Keratinocyte (primary cell): ENCODE measurements at regions not wholly inside any gene's neighbourhood (a gene's known extent, or its start where the extent isn't known, plus 50 kb on each side); places are given as distances from the start of the nearest gene placed in this dataset.

Source experiments
- DNase-seq: peaks from one replicate; pipeline ENCODE4 v3.0.0-alpha.2; 2011; ENCODE audit warnings: low read depth, missing footprints, low spot score
- FAIRE-seq: peaks from 2 replicates; lab custom pipeline; 2011; peaks lifted over from hg19 to GRCh38; lab: Jason Lieb, UNC
- H2AFZ ChIP-seq: 2 replicates; pipeline ENCODE4 v1.6.0; 2012; ENCODE audit warnings: low read length, control low read depth, inconsistent platforms; ENCODE audit not compliant: control insufficient read depth
- H3K27ac ChIP-seq: 2 replicates; pipeline ENCODE4 v1.5.1; 2011; ENCODE audit warnings: low read length; ENCODE audit not compliant: control insufficient read depth, insufficient read depth
- H3K27me3 ChIP-seq: 3 replicates; pipeline ENCODE4 v1.6.0; 2011; ENCODE audit warnings: low read length; ENCODE audit not compliant: control insufficient read depth, insufficient read depth; ENCODE audit errors: extremely low read depth
- H3K36me3 ChIP-seq, 2 experiments: 2 replicates in 1 of 2; 3 replicates in 1 of 2; pipeline ENCODE4 v1.5.1; 2011; ENCODE audit warnings: low read length in 2 of 2, mild to moderate bottlenecking in 1 of 2; ENCODE audit not compliant: control insufficient read depth in 2 of 2, insufficient read depth in 2 of 2; ENCODE audit errors: extremely low read depth in 1 of 2
- H3K4me1 ChIP-seq: 3 replicates; pipeline ENCODE4 v1.5.1; 2011; ENCODE audit warnings: low read length; ENCODE audit not compliant: control insufficient read depth, insufficient read depth; ENCODE audit errors: extremely low read depth
- H3K4me2 ChIP-seq: 3 replicates; pipeline ENCODE4 v1.6.0; 2011; ENCODE audit warnings: low read depth, low read length; ENCODE audit not compliant: control insufficient read depth, insufficient read depth; ENCODE audit errors: extremely low read depth
- H3K4me3 ChIP-seq, 3 experiments: fragments of 200-600 bp in 1 of 3; sonication (generic) in 1 of 3; 2 replicates in 2 of 3; 3 replicates in 1 of 3; pipeline ENCODE4 v1.5.1; 2011 to 2016; ENCODE audit warnings: low read length in 3 of 3, mild to moderate bottlenecking in 3 of 3, control low read depth in 2 of 3, inconsistent platforms in 1 of 3, low read depth in 1 of 3, mixed read lengths in 1 of 3, mixed run types in 1 of 3, moderate library complexity in 1 of 3; ENCODE audit not compliant: control insufficient read depth in 2 of 3, insufficient read depth in 2 of 3; ENCODE audit errors: extremely low read depth in 1 of 3
- H3K79me2 ChIP-seq: 2 replicates; pipeline ENCODE4 v1.6.0; 2012; ENCODE audit warnings: low read length; ENCODE audit not compliant: control insufficient read depth, insufficient read depth
- H3K9ac ChIP-seq: 3 replicates; pipeline ENCODE4 v1.6.0; 2011; ENCODE audit warnings: low read length; ENCODE audit not compliant: control insufficient read depth, insufficient read depth; ENCODE audit errors: extremely low read depth
- H3K9me1 ChIP-seq: 3 replicates; pipeline ENCODE4 v1.6.0; 2011; ENCODE audit warnings: low read length; ENCODE audit not compliant: control insufficient read depth, insufficient read depth; ENCODE audit errors: extremely low read depth
- H3K9me3 ChIP-seq: 2 replicates; pipeline ENCODE4 v1.5.1; 2012; ENCODE audit warnings: low read depth, low read length; ENCODE audit not compliant: control insufficient read depth
- H4K20me1 ChIP-seq: 3 replicates; pipeline ENCODE4 v1.6.0; 2011; ENCODE audit warnings: low read length; ENCODE audit not compliant: control insufficient read depth, insufficient read depth; ENCODE audit errors: extremely low read depth
- CTCF ChIP-seq, 3 experiments: IDR thresholded peaks in 1 of 3; conservative IDR thresholded peaks in 1 of 3; optimal IDR thresholded peaks in 1 of 3; 2 replicates in 2 of 3; 3 replicates in 1 of 3; pipeline versions ENCODE3 to v1.5.1; 2011; ENCODE audit warnings: low read length in 3 of 3, mild to moderate bottlenecking in 3 of 3, moderate library complexity in 2 of 3, control low read depth in 1 of 3, inconsistent platforms in 1 of 3; ENCODE audit not compliant: insufficient read depth in 2 of 3; ENCODE audit errors: extremely low read depth in 1 of 3
- EZH2 ChIP-seq: IDR thresholded peaks from one replicate; pipeline ENCODE4 v1.6.1; 2012; ENCODE audit warnings: inconsistent platforms, mild to moderate bottlenecking, low read length, moderate library complexity
- dilution Hi-C: fragments of 300-500 bp; cut with MboI; formaldehyde crosslinking; loops from one replicate; pipeline ENCODE4 v1.7.0; 2020; ENCODE audit warnings: low sequenced_read_pairs; ENCODE audit not compliant: extremely low pct_ligation_motif_present

DNA sequence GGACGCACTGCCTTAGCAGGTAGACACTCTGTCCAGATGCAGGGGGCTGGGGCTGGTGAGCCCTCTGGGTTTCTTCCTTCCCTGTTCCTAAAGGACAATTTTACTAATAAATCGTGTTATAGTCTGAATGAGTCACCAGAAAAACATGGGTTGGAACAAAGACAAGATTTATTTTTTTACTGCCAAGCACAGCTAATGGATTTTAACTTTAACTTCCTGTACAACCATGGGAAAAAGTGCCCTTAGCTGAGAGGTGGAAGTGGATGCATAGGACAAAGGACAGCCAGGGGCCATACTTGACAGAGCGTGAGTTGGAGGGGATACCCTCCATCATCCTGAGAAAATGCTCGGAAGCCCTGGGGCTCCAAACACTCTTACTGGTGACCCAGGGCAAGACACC, 300.7 kb downstream of the MSX2 start:
- TF ChIP-seq CTCF (optimal IDR thresholded peaks at IDR 0.05 in 1 of 3, IDR thresholded peaks at IDR 0.05 in 1 of 3, conservative IDR thresholded peaks at IDR 0.05 in 1 of 3; ENCODE audit: extremely low read depth in 1 of 3, insufficient read depth in 2 of 3, low read length in 3 of 3), result no peak
- no peak for TF ChIP-seq EZH2

GRCh38 chr5:175021841-175022625, 297.7 kb downstream of the MSX2 start:
- Histone ChIP-seq H3K4me2 (no peak overlapping the region), H2AFZ (no peak overlapping the region), H3K27me3 (no peaks in the 10 kb centered on the region), H3K79me2 (no peaks in the 10 kb centered on the region), H3K4me1 (no peaks in the 10 kb centered on the region), H3K9me1 (no peaks in the 10 kb centered on the region), H3K9ac (no peak overlapping the region), H3K4me3 (no peak overlapping the region), H3K36me3 (no peaks in the 10 kb centered on the region), H3K9me3 (no peaks in the 10 kb centered on the region), H4K20me1 (no peaks in the 10 kb centered on the region), H3K27ac (no peak overlapping the region)
- dilution Hi-C loops, result no loop called here
- TF ChIP-seq EZH2 (no peak), CTCF (optimal IDR thresholded peaks at IDR 0.05 in 1 of 3, IDR thresholded peaks at IDR 0.05 in 1 of 3, conservative IDR thresholded peaks at IDR 0.05 in 1 of 3; ENCODE audit: extremely low read depth in 1 of 3, insufficient read depth in 2 of 3, low read length in 3 of 3) (no peak)
- DNase-seq (no peak), FAIRE-seq (no peak)

More for the DNA sequence above, 300.7 kb downstream of the MSX2 start:
- H3K79me2 ChIP-seq, result no peaks in the 10 kb centered on the region
- no peak overlapping the region for H3K27ac ChIP-seq
- dilution Hi-C loops, result no loop called here
- H3K27me3 ChIP-seq, result no peaks in the 10 kb centered on the region
- H3K4me1 ChIP-seq, result no peaks in the 10 kb centered on the region
- no peaks in the 10 kb centered on the region for H3K9me1 ChIP-seq
- H3K4me2 ChIP-seq, result no peak overlapping the region
- H3K9me3 ChIP-seq, result no peaks in the 10 kb centered on the region
- no peaks in the 10 kb centered on the region for H4K20me1 ChIP-seq
- H3K9ac ChIP-seq, result no peak overlapping the region
- FAIRE-seq (no peak), DNase-seq (no peak)
- no peaks in the 10 kb centered on the region for H3K36me3 ChIP-seq
- no peak overlapping the region for H3K4me3 ChIP-seq
- no peak overlapping the region for H2AFZ ChIP-seq
